Activated naive CD4-positive, alpha-beta T cell treated with anti-CD3 and anti-CD28 coated beads, Interleukin-2, amount 10 ng/mL, durations not matched to agents 7 days and 5 days (primary cell): ENCODE measurements at regions not wholly inside any gene's neighbourhood (a gene's known extent, or its start where the extent isn't known, plus 50 kb on each side); places are given as distances from the start of the nearest gene placed in this dataset.

Experiments
- CTCF ChIA-PET: fragments of 350-600 bp; sonication (Branson Sonifier 250); formaldehyde crosslinking; loops from one replicate; lab custom pipeline; 2021; ENCODE audit warnings: antibody characterized with exemption; lab: Charles Lee
- DNase-seq: peaks from one replicate; pipeline ENCODE4 v3.0.0-alpha.2; 2020
- H3K27ac Mint-ChIP-seq: one replicate; pipeline ENCODE4 v1.8.0; 2021; ENCODE audit warnings: mild to moderate bottlenecking, moderate library complexity, mixed read lengths
- H3K27me3 Mint-ChIP-seq: one replicate; pipeline ENCODE4 v1.8.0; 2021; ENCODE audit warnings: mild to moderate bottlenecking, mixed read lengths
- H3K36me3 Mint-ChIP-seq: one replicate; pipeline ENCODE4 v1.8.0; 2021; ENCODE audit warnings: mixed read lengths
- H3K4me1 Mint-ChIP-seq: one replicate; pipeline ENCODE4 v1.8.0; 2021; ENCODE audit warnings: mixed read lengths
- H3K4me3 Mint-ChIP-seq: one replicate; pipeline ENCODE4 v1.8.0; 2021; ENCODE audit warnings: mild to moderate bottlenecking, moderate library complexity, mixed read lengths
- H3K9me3 Mint-ChIP-seq: one replicate; pipeline ENCODE4 v1.8.0; 2021; ENCODE audit warnings: mixed read lengths

- peak; percentile 8 for DNase-seq
- Mint-ChIP-seq H3K36me3 (no peaks in the 10 kb centered on the region), H3K4me1 (no peaks in the 10 kb centered on the region), H3K27ac (no peak overlapping the region), H3K27me3 (no peaks in the 10 kb centered on the region), H3K4me3 (no peak overlapping the region), H3K9me3 (peaks cover 3% of the 10 kb centered on the region)
- CTCF ChIA-PET, result no interaction called here
These were observed 351.4 kb downstream of the NPHP4 start for GRCh38 chr1:5640845-5641244.

GRCh38 chr1:5639106-5639722 is 353.0 kb downstream of the NPHP4 start:
- H3K9me3 Mint-ChIP-seq, result peaks cover under 1% of the 10 kb centered on the region
- H3K4me1 Mint-ChIP-seq, result no peaks in the 10 kb centered on the region
- no peak for DNase-seq
- H3K36me3 Mint-ChIP-seq, result no peaks in the 10 kb centered on the region
- CTCF ChIA-PET, result no interaction called here
- H3K27ac Mint-ChIP-seq, result no peak overlapping the region
- no peak overlapping the region for H3K4me3 Mint-ChIP-seq
- H3K27me3 Mint-ChIP-seq, result peaks cover 3% of the 10 kb centered on the region

- DNase-seq, result no peak
- Mint-ChIP-seq H3K27me3 (peaks cover 3% of the 10 kb centered on the region), H3K36me3 (no peaks in the 10 kb centered on the region), H3K27ac (no peak overlapping the region), H3K9me3 (peaks cover 4% of the 10 kb centered on the region), H3K4me1 (no peaks in the 10 kb centered on the region), H3K4me3 (no peak overlapping the region)
- CTCF ChIA-PET, result no interaction called here
These were observed 353.6 kb downstream of the NPHP4 start for GRCh38 chr1:5638582-5638981.

- no peak overlapping the region for H3K4me3 Mint-ChIP-seq
- peaks cover 4% of the 10 kb centered on the region for H3K9me3 Mint-ChIP-seq
- H3K36me3 Mint-ChIP-seq, result no peaks in the 10 kb centered on the region
- DNase-seq, result peak; percentile 38
- H3K4me1 Mint-ChIP-seq, result no peaks in the 10 kb centered on the region
- H3K27ac Mint-ChIP-seq, result no peak overlapping the region
- H3K27me3 Mint-ChIP-seq, result peaks cover 3% of the 10 kb centered on the region
- CTCF ChIA-PET, result no interaction called here
These were observed 355.1 kb downstream of the NPHP4 start for GRCh38 chr1:5637171-5637570.

- no peak for DNase-seq
- Mint-ChIP-seq H3K36me3 (no peaks in the 10 kb centered on the region), H3K4me1 (no peaks in the 10 kb centered on the region), H3K9me3 (peaks cover 4% of the 10 kb centered on the region), H3K27me3 (peaks cover 3% of the 10 kb centered on the region), H3K4me3 (no peak overlapping the region), H3K27ac (no peak overlapping the region)
- CTCF ChIA-PET, result no interaction called here
These were observed 357.3 kb downstream of the NPHP4 start for GRCh38 chr1:5634893-5635292.

- CTCF ChIA-PET, result no interaction called here
- peaks cover 4% of the 10 kb centered on the region for H3K9me3 Mint-ChIP-seq
- no peaks in the 10 kb centered on the region for H3K36me3 Mint-ChIP-seq
- no peak for DNase-seq
- H3K27me3 Mint-ChIP-seq, result peaks cover 3% of the 10 kb centered on the region
- H3K4me1 Mint-ChIP-seq, result no peaks in the 10 kb centered on the region
- H3K27ac Mint-ChIP-seq, result no peak overlapping the region
- no peak overlapping the region for H3K4me3 Mint-ChIP-seq
These were observed 359.4 kb downstream of the NPHP4 start for GRCh38 chr1:5632814-5633213.

GRCh38 chr1:5632224-5632623 is 360.0 kb downstream of the NPHP4 start:
- peaks cover 3% of the 10 kb centered on the region for H3K27me3 Mint-ChIP-seq
- no peaks in the 10 kb centered on the region for H3K4me1 Mint-ChIP-seq
- H3K27ac Mint-ChIP-seq, result no peak overlapping the region
- CTCF ChIA-PET, result no interaction called here
- DNase-seq, result no peak
- H3K9me3 Mint-ChIP-seq, result peaks cover 4% of the 10 kb centered on the region
- no peak overlapping the region for H3K4me3 Mint-ChIP-seq
- no peaks in the 10 kb centered on the region for H3K36me3 Mint-ChIP-seq

- H3K36me3 Mint-ChIP-seq, result no peaks in the 10 kb centered on the region
- peaks cover 3% of the 10 kb centered on the region for H3K27me3 Mint-ChIP-seq
- DNase-seq, result no peak
- H3K4me1 Mint-ChIP-seq, result no peaks in the 10 kb centered on the region
- no peaks in the 10 kb centered on the region for H3K9me3 Mint-ChIP-seq
- H3K4me3 Mint-ChIP-seq, result no peak overlapping the region
- CTCF ChIA-PET, result no interaction called here
- no peak overlapping the region for H3K27ac Mint-ChIP-seq
These were observed 363.8 kb downstream of the NPHP4 start for GRCh38 chr1:5628416-5628815.

GRCh38 chr1:5623399-5623798 is 368.8 kb downstream of the NPHP4 start:
- Mint-ChIP-seq H3K27ac (no peak overlapping the region), H3K4me1 (no peaks in the 10 kb centered on the region), H3K9me3 (no peaks in the 10 kb centered on the region), H3K36me3 (no peaks in the 10 kb centered on the region), H3K4me3 (no peak overlapping the region), H3K27me3 (peaks cover 10% of the 10 kb centered on the region)
- CTCF ChIA-PET, result no interaction called here
- DNase-seq, result no peak

- DNase-seq, result no peak
- CTCF ChIA-PET, result no interaction called here
- H3K27ac Mint-ChIP-seq, result no peak overlapping the region
- no peaks in the 10 kb centered on the region for H3K36me3 Mint-ChIP-seq
- H3K4me3 Mint-ChIP-seq, result no peak overlapping the region
- no peaks in the 10 kb centered on the region for H3K9me3 Mint-ChIP-seq
- H3K4me1 Mint-ChIP-seq, result no peaks in the 10 kb centered on the region
- peaks cover 10% of the 10 kb centered on the region for H3K27me3 Mint-ChIP-seq
These were observed 369.8 kb downstream of the NPHP4 start for GRCh38 chr1:5622412-5622811.

GRCh38 chr1:5621692-5622091 is 370.5 kb downstream of the NPHP4 start:
- H3K4me1 Mint-ChIP-seq, result no peaks in the 10 kb centered on the region
- no peaks in the 10 kb centered on the region for H3K36me3 Mint-ChIP-seq
- H3K27me3 Mint-ChIP-seq, result peaks cover 13% of the 10 kb centered on the region
- H3K27ac Mint-ChIP-seq, result no peak overlapping the region
- H3K9me3 Mint-ChIP-seq, result no peaks in the 10 kb centered on the region
- DNase-seq, result no peak
- CTCF ChIA-PET, result no interaction called here
- H3K4me3 Mint-ChIP-seq, result no peak overlapping the region

GRCh38 chr1:5620997-5621396 is 371.2 kb downstream of the NPHP4 start:
- Mint-ChIP-seq H3K4me3 (no peak overlapping the region), H3K27ac (no peak overlapping the region), H3K4me1 (no peaks in the 10 kb centered on the region), H3K36me3 (no peaks in the 10 kb centered on the region), H3K27me3 (peaks cover 18% of the 10 kb centered on the region), H3K9me3 (no peaks in the 10 kb centered on the region)
- DNase-seq, result no peak
- CTCF ChIA-PET, result no interaction called here

- no peaks in the 10 kb centered on the region for H3K4me1 Mint-ChIP-seq
- H3K27ac Mint-ChIP-seq, result no peak overlapping the region
- no peaks in the 10 kb centered on the region for H3K9me3 Mint-ChIP-seq
- H3K4me3 Mint-ChIP-seq, result no peak overlapping the region
- CTCF ChIA-PET, result no interaction called here
- no peaks in the 10 kb centered on the region for H3K36me3 Mint-ChIP-seq
- DNase-seq, result no peak
- H3K27me3 Mint-ChIP-seq, result peaks cover 18% of the 10 kb centered on the region
These were observed 371.8 kb downstream of the NPHP4 start for GRCh38 chr1:5620418-5620817.

- Mint-ChIP-seq H3K27ac (no peak overlapping the region), H3K4me3 (no peak overlapping the region), H3K4me1 (no peaks in the 10 kb centered on the region), H3K36me3 (no peaks in the 10 kb centered on the region), H3K27me3 (peaks cover 18% of the 10 kb centered on the region), H3K9me3 (no peaks in the 10 kb centered on the region)
- DNase-seq, result no peak
- CTCF ChIA-PET, result no interaction called here
These were observed 372.8 kb downstream of the NPHP4 start for GRCh38 chr1:5619469-5619868.

- no peaks in the 10 kb centered on the region for H3K36me3 Mint-ChIP-seq
- H3K4me1 Mint-ChIP-seq, result no peaks in the 10 kb centered on the region
- H3K27me3 Mint-ChIP-seq, result peaks cover 15% of the 10 kb centered on the region
- no peak for DNase-seq
- H3K9me3 Mint-ChIP-seq, result no peaks in the 10 kb centered on the region
- no peak overlapping the region for H3K4me3 Mint-ChIP-seq
- H3K27ac Mint-ChIP-seq, result no peak overlapping the region
- CTCF ChIA-PET, result no interaction called here
These were observed 374.7 kb downstream of the NPHP4 start for GRCh38 chr1:5617546-5617945.

GRCh38 chr1:5617179-5617520 is 375.1 kb downstream of the NPHP4 start:
- Mint-ChIP-seq H3K9me3 (no peaks in the 10 kb centered on the region), H3K27ac (no peak overlapping the region), H3K36me3 (no peaks in the 10 kb centered on the region), H3K27me3 (peaks cover 15% of the 10 kb centered on the region), H3K4me3 (no peak overlapping the region), H3K4me1 (no peaks in the 10 kb centered on the region)
- DNase-seq, result no peak
- CTCF ChIA-PET, result no interaction called here
